ENCODE measurements at regions not wholly inside any gene's neighbourhood (a gene's known extent, or its start where the extent isn't known, plus 50 kb on each side); places are given as distances from the start of the nearest gene placed in this dataset.

DNA sequence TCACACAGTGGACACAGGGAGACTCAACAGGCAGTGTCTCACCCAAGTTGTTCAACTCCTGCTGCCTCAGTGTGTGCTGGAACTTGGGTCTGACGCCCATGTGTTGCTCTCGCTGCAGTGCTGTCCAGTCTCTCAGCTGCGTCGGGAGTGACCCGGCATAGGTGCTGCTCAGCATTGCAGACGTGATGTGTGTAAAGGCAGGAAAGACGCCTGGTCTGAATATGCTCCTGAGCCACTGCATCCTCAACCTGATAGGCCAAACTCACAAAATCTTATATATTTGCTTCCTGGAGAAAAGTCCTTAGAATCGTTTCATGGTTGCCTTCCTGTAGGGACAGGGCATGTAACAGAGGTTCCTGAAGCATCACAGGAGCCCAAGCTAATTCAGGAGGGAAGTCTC is 152.9 kb downstream of the INSIG2 start (continued):
- TF ChIP-seq, protein P1, sequence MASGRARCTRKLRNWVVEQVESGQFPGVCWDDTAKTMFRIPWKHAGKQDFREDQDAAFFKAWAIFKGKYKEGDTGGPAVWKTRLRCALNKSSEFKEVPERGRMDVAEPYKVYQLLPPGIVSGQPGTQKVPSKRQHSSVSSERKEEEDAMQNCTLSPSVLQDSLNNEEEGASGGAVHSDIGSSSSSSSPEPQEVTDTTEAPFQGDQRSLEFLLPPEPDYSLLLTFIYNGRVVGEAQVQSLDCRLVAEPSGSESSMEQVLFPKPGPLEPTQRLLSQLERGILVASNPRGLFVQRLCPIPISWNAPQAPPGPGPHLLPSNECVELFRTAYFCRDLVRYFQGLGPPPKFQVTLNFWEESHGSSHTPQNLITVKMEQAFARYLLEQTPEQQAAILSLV (tag; IDR thresholded peaks at IDR 0.05): no peak
- no peak for TF ChIP-seq ZNF76 (CRISPR knock-in tag; IDR thresholded peaks at IDR 0.05; ENCODE audit: borderline replicate concordance)
- no peak for TF ChIP-seq ZNF655 (CRISPR knock-in tag; IDR thresholded peaks at IDR 0.05)
- TF ChIP-seq ZSCAN32 (CRISPR knock-in tag; IDR thresholded peaks at IDR 0.05): no peak
- TF ChIP-seq LCOR (CRISPR knock-in tag; IDR thresholded peaks at IDR 0.05): no peak

DNA sequence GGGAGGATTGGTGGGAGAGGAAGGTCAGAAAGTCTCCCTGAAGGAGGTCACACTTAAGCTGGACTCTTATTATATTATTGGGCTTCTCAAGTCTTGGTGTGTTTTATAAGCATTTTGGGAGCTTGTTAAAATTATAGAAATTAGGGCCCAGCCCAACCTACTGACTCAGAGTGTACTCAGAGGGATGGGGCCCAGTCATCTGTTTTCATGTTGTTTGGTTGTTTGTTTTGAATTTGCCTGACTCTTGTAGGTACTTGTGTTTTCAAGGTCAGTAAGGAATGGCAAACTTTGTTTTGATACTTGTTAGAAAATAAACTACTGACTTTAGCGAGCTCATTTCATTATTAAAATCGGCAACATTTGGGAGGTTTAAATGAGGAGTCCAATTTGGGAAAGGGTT is 152.0 kb downstream of the INSIG2 start:
- H3K27me3 ChIP-seq (ENCODE audit: control insufficient read depth in 2 of 2, insufficient read depth in 2 of 2, low read length in 2 of 2): peaks cover 0 to 20% of the 10 kb centered on the region in 2 experiments; a peak in 2 of 5 replicates
- in situ Hi-C loops (cut with MboI) (no loop called here), intact Hi-C loops (cut with micrococcal nuclease) (no loop called here)
- no peak overlapping the region for H3K9ac ChIP-seq (ENCODE audit: insufficient read depth in 1 of 2, low read depth in 2 of 2, low read length in 2 of 2)
- 0% methylated on average over 2 of the region's 2 CpGs for WGBS (ENCODE audit: insufficient coverage, low coverage, missing lambda C conversion rate)
- no peak overlapping the region for H2AFZ ChIP-seq (ENCODE audit: low read depth, low read length)
- CTCF ChIA-PET (ENCODE audit: low intra/inter-chr PET ratio): no interaction called here
- FAIRE-seq (no peak), DNase-seq (ENCODE audit: extremely low read depth in 1 of 4, low spot score in 3 of 4) (no peak), ATAC-seq (no peak)
- no peaks in the 10 kb centered on the region for H3K9me1 ChIP-seq (ENCODE audit: control insufficient read depth, insufficient read depth, low read length)
- TF ChIP-seq, protein P2, sequence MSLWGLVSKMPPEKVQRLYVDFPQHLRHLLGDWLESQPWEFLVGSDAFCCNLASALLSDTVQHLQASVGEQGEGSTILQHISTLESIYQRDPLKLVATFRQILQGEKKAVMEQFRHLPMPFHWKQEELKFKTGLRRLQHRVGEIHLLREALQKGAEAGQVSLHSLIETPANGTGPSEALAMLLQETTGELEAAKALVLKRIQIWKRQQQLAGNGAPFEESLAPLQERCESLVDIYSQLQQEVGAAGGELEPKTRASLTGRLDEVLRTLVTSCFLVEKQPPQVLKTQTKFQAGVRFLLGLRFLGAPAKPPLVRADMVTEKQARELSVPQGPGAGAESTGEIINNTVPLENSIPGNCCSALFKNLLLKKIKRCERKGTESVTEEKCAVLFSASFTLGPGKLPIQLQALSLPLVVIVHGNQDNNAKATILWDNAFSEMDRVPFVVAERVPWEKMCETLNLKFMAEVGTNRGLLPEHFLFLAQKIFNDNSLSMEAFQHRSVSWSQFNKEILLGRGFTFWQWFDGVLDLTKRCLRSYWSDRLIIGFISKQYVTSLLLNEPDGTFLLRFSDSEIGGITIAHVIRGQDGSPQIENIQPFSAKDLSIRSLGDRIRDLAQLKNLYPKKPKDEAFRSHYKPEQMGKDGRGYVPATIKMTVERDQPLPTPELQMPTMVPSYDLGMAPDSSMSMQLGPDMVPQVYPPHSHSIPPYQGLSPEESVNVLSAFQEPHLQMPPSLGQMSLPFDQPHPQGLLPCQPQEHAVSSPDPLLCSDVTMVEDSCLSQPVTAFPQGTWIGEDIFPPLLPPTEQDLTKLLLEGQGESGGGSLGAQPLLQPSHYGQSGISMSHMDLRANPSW (CRISPR knock-in tag; IDR thresholded peaks at IDR 0.05): no peak
- TF ChIP-seq GTF2F1 (IDR thresholded peaks at IDR 0.05; ENCODE audit: low read depth, low read length) (no peak), ZNF785 (CRISPR knock-in tag; IDR thresholded peaks at IDR 0.05) (no peak)
- no peak overlapping the region for H3K4me2 ChIP-seq (ENCODE audit: insufficient read depth, low read length)
- H3K4me3 ChIP-seq: no peak overlapping the region
- no peaks in the 10 kb centered on the region for H3K4me1 ChIP-seq (replicated peaks in 1 of 2; ENCODE audit: control insufficient read depth in 2 of 2, insufficient read depth in 2 of 2, low read length in 2 of 2)
- no peaks in the 10 kb centered on the region for H3K36me3 ChIP-seq (ENCODE audit: control insufficient read depth, insufficient read depth, low read length)
- no peaks in the 10 kb centered on the region for H3K79me2 ChIP-seq (ENCODE audit: control insufficient read depth, insufficient read depth, low read length)
- BruUV-seq (replicated peaks): no TSS peak
- no peaks in the 10 kb centered on the region for H4K20me1 ChIP-seq (replicated peaks; ENCODE audit: control insufficient read depth, insufficient read depth, low read length)
- POLR2A ChIA-PET: no interaction called here
- H3K9me3 ChIP-seq (replicated peaks; ENCODE audit: control insufficient read depth, insufficient read depth, low read depth, low read length): no peaks in the 10 kb centered on the region
- H3K27ac ChIP-seq (ENCODE audit: extremely low read depth, low read depth, low read length): no peak overlapping the region

Measured in K562 (cell line).